ENCODE measurements at regions not wholly inside any gene's neighbourhood (a gene's known extent, or its start where the extent isn't known, plus 50 kb on each side); places are given as distances from the start of the nearest gene placed in this dataset.

- Histone ChIP-seq H3K79me1 (ENCODE audit: low read length) (no peaks in the 10 kb centered on the region), H3K4ac (ENCODE audit: low read depth, low read length) (no peak overlapping the region), H2BK5ac (ENCODE audit: low read depth, low read length, poor library complexity) (no peak overlapping the region), H3K36me3 (ENCODE audit: control insufficient read depth in 1 of 2, insufficient read depth in 2 of 2, low read length in 2 of 2) (no peaks in the 10 kb centered on the region), H3K27ac (ENCODE audit: low read depth, low read length) (no peak overlapping the region), H3K79me2 (ENCODE audit: control insufficient read depth, insufficient read depth, low read length, poor library complexity) (no peaks in the 10 kb centered on the region), H2AFZ (ENCODE audit: insufficient read depth, low read length, poor library complexity) (no peak overlapping the region), H3K4me2 (ENCODE audit: low read length) (no peak overlapping the region), H3K27me3 (ENCODE audit: insufficient read depth, low read length) (no peaks in the 10 kb centered on the region), H2BK12ac (ENCODE audit: low read length) (no peak overlapping the region), H3K18ac (ENCODE audit: low read length) (no peak overlapping the region), H2BK120ac (ENCODE audit: insufficient read depth, low read length, poor library complexity) (no peak overlapping the region), H4K91ac (ENCODE audit: low read depth, low read length) (no peak overlapping the region), H3K23ac (ENCODE audit: low read length) (no peak overlapping the region), H3K9me3 (ENCODE audit: insufficient read depth, low read depth, low read length) (no peaks in the 10 kb centered on the region), H3K4me3 (ENCODE audit: low read depth, low read length) (no peak overlapping the region), H3K4me1 (ENCODE audit: control insufficient read depth in 1 of 2, insufficient read depth in 2 of 2, low read length in 2 of 2) (no peaks in the 10 kb centered on the region), H4K8ac (ENCODE audit: low read depth, low read length) (no peak overlapping the region), H4K12ac (ENCODE audit: low read depth, low read length) (no peak overlapping the region), H3K9ac (ENCODE audit: low read length) (no peak overlapping the region), H2AK5ac (ENCODE audit: low read length) (no peak overlapping the region), H3K14ac (ENCODE audit: low read length) (no peak overlapping the region)
- no peak for DNase-seq
- no CpG with 5 or more reads among the region's 6 CpGs for WGBS (ENCODE audit: extremely low coverage, insufficient coverage, insufficient read length)
Observed at GRCh38 chr4:38385093-38386004, 278.6 kb upstream of the KLF3 start.

GRCh38 chr4:38386005-38386551 lies 277.9 kb upstream of the KLF3 start:
- Histone ChIP-seq H3K18ac (ENCODE audit: low read length) (no peak overlapping the region), H2BK5ac (ENCODE audit: low read depth, low read length, poor library complexity) (no peak overlapping the region), H3K27ac (ENCODE audit: low read depth, low read length) (no peak overlapping the region), H2BK120ac (ENCODE audit: insufficient read depth, low read length, poor library complexity) (no peak overlapping the region), H3K4me2 (ENCODE audit: low read length) (no peak overlapping the region), H3K23ac (ENCODE audit: low read length) (no peak overlapping the region), H2AFZ (ENCODE audit: insufficient read depth, low read length, poor library complexity) (no peak overlapping the region), H4K8ac (ENCODE audit: low read depth, low read length) (no peak overlapping the region), H4K91ac (ENCODE audit: low read depth, low read length) (no peak overlapping the region), H3K36me3 (ENCODE audit: control insufficient read depth in 1 of 2, insufficient read depth in 2 of 2, low read length in 2 of 2) (no peaks in the 10 kb centered on the region), H2AK5ac (ENCODE audit: low read length) (no peak overlapping the region), H3K4ac (ENCODE audit: low read depth, low read length) (no peak overlapping the region), H3K79me2 (ENCODE audit: control insufficient read depth, insufficient read depth, low read length, poor library complexity) (no peaks in the 10 kb centered on the region), H3K9ac (ENCODE audit: low read length) (no peak overlapping the region), H3K14ac (ENCODE audit: low read length) (no peak overlapping the region), H2BK12ac (ENCODE audit: low read length) (no peak overlapping the region), H3K27me3 (ENCODE audit: insufficient read depth, low read length) (no peaks in the 10 kb centered on the region), H3K9me3 (ENCODE audit: insufficient read depth, low read depth, low read length) (no peaks in the 10 kb centered on the region), H3K4me3 (ENCODE audit: low read depth, low read length) (no peak overlapping the region), H4K12ac (ENCODE audit: low read depth, low read length) (no peak overlapping the region), H3K79me1 (ENCODE audit: low read length) (no peaks in the 10 kb centered on the region), H3K4me1 (ENCODE audit: control insufficient read depth in 1 of 2, insufficient read depth in 2 of 2, low read length in 2 of 2) (no peaks in the 10 kb centered on the region)
- no peak for DNase-seq
- WGBS (ENCODE audit: extremely low coverage, insufficient coverage, insufficient read length): no CpG with 5 or more reads among the region's 2 CpGs

DNA sequence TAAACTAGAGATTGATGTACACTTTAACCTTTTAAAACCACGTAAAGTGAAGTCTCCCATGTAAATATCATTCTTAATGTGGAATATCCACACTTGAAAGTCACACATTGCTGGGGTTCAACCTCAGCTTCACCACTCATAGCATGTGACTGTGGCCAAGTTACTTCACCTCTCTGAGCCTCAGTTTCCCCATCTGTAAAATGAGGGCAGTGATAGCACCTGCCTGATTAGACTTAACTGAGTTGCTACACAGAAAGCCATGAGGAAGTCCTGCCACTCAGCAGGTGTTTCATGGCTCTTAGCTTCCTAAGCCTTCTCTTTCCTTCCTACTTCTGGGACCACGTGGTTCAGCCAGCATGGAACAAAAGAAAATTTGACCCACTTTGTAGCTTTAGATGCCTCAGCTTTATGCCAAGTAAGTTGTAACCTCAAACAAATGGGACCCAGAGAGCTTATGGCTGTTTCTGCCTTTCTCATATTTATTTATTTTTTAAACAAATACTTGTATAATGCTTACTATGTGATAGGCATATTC lies 277.3 kb upstream of the KLF3 start:
- no peak overlapping the region for H3K9ac ChIP-seq (ENCODE audit: low read length)
- no peak overlapping the region for H3K4me3 ChIP-seq (ENCODE audit: low read depth, low read length)
- H4K8ac ChIP-seq (ENCODE audit: low read depth, low read length): no peak overlapping the region
- no CpG with 5 or more reads among the region's 2 CpGs for WGBS (ENCODE audit: extremely low coverage, insufficient coverage, insufficient read length)
- H3K23ac ChIP-seq (ENCODE audit: low read length): no peak overlapping the region
- no peak overlapping the region for H3K4ac ChIP-seq (ENCODE audit: low read depth, low read length)
- no peak overlapping the region for H3K27ac ChIP-seq (ENCODE audit: low read depth, low read length)
- no peak overlapping the region for H2BK120ac ChIP-seq (ENCODE audit: insufficient read depth, low read length, poor library complexity)
- no peaks in the 10 kb centered on the region for H3K9me3 ChIP-seq (ENCODE audit: insufficient read depth, low read depth, low read length)
- H4K12ac ChIP-seq (ENCODE audit: low read depth, low read length): no peak overlapping the region
- no peak overlapping the region for H2AFZ ChIP-seq (ENCODE audit: insufficient read depth, low read length, poor library complexity)
- H3K79me1 ChIP-seq (ENCODE audit: low read length): no peaks in the 10 kb centered on the region
- H3K18ac ChIP-seq (ENCODE audit: low read length): no peak overlapping the region
- no peak overlapping the region for H3K14ac ChIP-seq (ENCODE audit: low read length)
- no peak overlapping the region for H2BK5ac ChIP-seq (ENCODE audit: low read depth, low read length, poor library complexity)
- H2BK12ac ChIP-seq (ENCODE audit: low read length): no peak overlapping the region
- H3K79me2 ChIP-seq (ENCODE audit: control insufficient read depth, insufficient read depth, low read length, poor library complexity): no peaks in the 10 kb centered on the region
- no peaks in the 10 kb centered on the region for H3K36me3 ChIP-seq (ENCODE audit: control insufficient read depth in 1 of 2, insufficient read depth in 2 of 2, low read length in 2 of 2)
- H2AK5ac ChIP-seq (ENCODE audit: low read length): no peak overlapping the region
- no peaks in the 10 kb centered on the region for H3K27me3 ChIP-seq (ENCODE audit: insufficient read depth, low read length)
- H3K4me2 ChIP-seq (ENCODE audit: low read length): no peak overlapping the region
- no peaks in the 10 kb centered on the region for H3K4me1 ChIP-seq (ENCODE audit: control insufficient read depth in 1 of 2, insufficient read depth in 2 of 2, low read length in 2 of 2)
- no peak for DNase-seq
- H4K91ac ChIP-seq (ENCODE audit: low read depth, low read length): no peak overlapping the region

- Histone ChIP-seq H3K27ac (ENCODE audit: low read depth, low read length) (no peak overlapping the region), H3K9ac (ENCODE audit: low read length) (no peak overlapping the region), H2AFZ (ENCODE audit: insufficient read depth, low read length, poor library complexity) (no peak overlapping the region), H4K12ac (ENCODE audit: low read depth, low read length) (no peak overlapping the region), H3K4me1 (ENCODE audit: control insufficient read depth in 1 of 2, insufficient read depth in 2 of 2, low read length in 2 of 2) (no peaks in the 10 kb centered on the region), H3K79me1 (ENCODE audit: low read length) (no peaks in the 10 kb centered on the region), H2AK5ac (ENCODE audit: low read length) (no peak overlapping the region), H4K8ac (ENCODE audit: low read depth, low read length) (no peak overlapping the region), H3K79me2 (ENCODE audit: control insufficient read depth, insufficient read depth, low read length, poor library complexity) (no peaks in the 10 kb centered on the region), H2BK120ac (ENCODE audit: insufficient read depth, low read length, poor library complexity) (no peak overlapping the region), H3K36me3 (ENCODE audit: control insufficient read depth in 1 of 2, insufficient read depth in 2 of 2, low read length in 2 of 2) (no peaks in the 10 kb centered on the region), H4K91ac (ENCODE audit: low read depth, low read length) (no peak overlapping the region), H3K4me2 (ENCODE audit: low read length) (no peak overlapping the region), H3K23ac (ENCODE audit: low read length) (no peak overlapping the region), H3K14ac (ENCODE audit: low read length) (no peak overlapping the region), H3K18ac (ENCODE audit: low read length) (no peak overlapping the region), H3K4ac (ENCODE audit: low read depth, low read length) (no peak overlapping the region), H3K27me3 (ENCODE audit: insufficient read depth, low read length) (no peaks in the 10 kb centered on the region), H3K9me3 (ENCODE audit: insufficient read depth, low read depth, low read length) (peaks cover 2% of the 10 kb centered on the region), H2BK12ac (ENCODE audit: low read length) (no peak overlapping the region), H3K4me3 (ENCODE audit: low read depth, low read length) (no peak overlapping the region), H2BK5ac (ENCODE audit: low read depth, low read length, poor library complexity) (no peak overlapping the region)
- no peak for DNase-seq
- no CpG with 5 or more reads among the region's 1 CpG for WGBS (ENCODE audit: extremely low coverage, insufficient coverage, insufficient read length)
Observed at GRCh38 chr4:38387348-38387747, 276.7 kb upstream of the KLF3 start.
